ENCODE measurements at regions not wholly inside any gene's neighbourhood (a gene's known extent, or its start where the extent isn't known, plus 50 kb on each side); places are given as distances from the start of the nearest gene placed in this dataset.

GRCh38 chr14:49401373-49401772 lies 184.8 kb downstream of the RPS29 start:
- Histone ChIP-seq H3K4me1 (ENCODE audit: control insufficient read depth in 1 of 2, insufficient read depth in 2 of 2, low read length in 2 of 2) (no peaks in the 10 kb centered on the region), H2AFZ (ENCODE audit: insufficient read depth, low read depth, low read length, poor library complexity, severe bottlenecking) (no peak overlapping the region), H3K9ac (ENCODE audit: insufficient read depth, low read length, poor library complexity, severe bottlenecking) (no peak overlapping the region), H3K79me2 (ENCODE audit: insufficient read depth, low read length) (no peaks in the 10 kb centered on the region), H3K36me3 (replicated peaks in 1 of 2; ENCODE audit: control insufficient read depth in 1 of 2, insufficient read depth in 2 of 2, low read length in 2 of 2) (no peaks in the 10 kb centered on the region), H3K9me3 (replicated peaks in 1 of 2; ENCODE audit: control insufficient read depth in 1 of 2, insufficient read depth in 1 of 2, low read length in 2 of 2) (no peaks in the 10 kb centered on the region), H3K27ac (ENCODE audit: low read depth in 1 of 2, low read length in 2 of 2) (no peak overlapping the region), H3K27me3 (ENCODE audit: control insufficient read depth in 2 of 2, insufficient read depth in 2 of 2, low read length in 2 of 2) (no peaks in the 10 kb centered on the region), H3K4me3 (replicated peaks in 1 of 3; ENCODE audit: low read depth in 2 of 3, low read length in 3 of 3) (no peak overlapping the region), H3K4me2 (replicated peaks; ENCODE audit: extremely low read depth, low read length, poor library complexity, severe bottlenecking) (no peak overlapping the region), H4K20me1 (ENCODE audit: insufficient read depth, low read length) (no peaks in the 10 kb centered on the region)
- intact Hi-C loops (cut with micrococcal nuclease): no loop called here
- Mint-ChIP-seq H3K4me3 (no peak overlapping the region), H3K27me3 (ENCODE audit: low read depth in 3 of 3) (peaks cover 1 to 4% (median 2%) of the 10 kb centered on the region in 3 donors), H3K4me1 (no peaks in the 10 kb centered on the region), H3K27ac (no peak overlapping the region), H3K9me3 (peaks cover 0 to 2% (median 0%) of the 10 kb centered on the region in 7 donors), H3K36me3 (no peaks in the 10 kb centered on the region)
- no CpG with 5 or more reads among the region's 2 CpGs for WGBS (ENCODE audit: insufficient coverage)
- no peak for DNase-seq
- no peak for TF ChIP-seq CTCF (IDR thresholded peaks at IDR 0.05)

GRCh38 chr14:49396801-49397200 lies 189.4 kb downstream of the RPS29 start:
- Histone ChIP-seq H3K79me2 (ENCODE audit: insufficient read depth, low read length) (no peaks in the 10 kb centered on the region), H3K27ac (ENCODE audit: low read depth in 1 of 2, low read length in 2 of 2) (no peak overlapping the region), H3K4me3 (replicated peaks in 1 of 3; ENCODE audit: low read depth in 2 of 3, low read length in 3 of 3) (no peak overlapping the region), H3K9me3 (replicated peaks in 1 of 2; ENCODE audit: control insufficient read depth in 1 of 2, insufficient read depth in 1 of 2, low read length in 2 of 2) (no peaks in the 10 kb centered on the region), H3K27me3 (ENCODE audit: control insufficient read depth in 2 of 2, insufficient read depth in 2 of 2, low read length in 2 of 2) (no peaks in the 10 kb centered on the region), H3K4me1 (ENCODE audit: control insufficient read depth in 1 of 2, insufficient read depth in 2 of 2, low read length in 2 of 2) (no peaks in the 10 kb centered on the region), H3K36me3 (replicated peaks in 1 of 2; ENCODE audit: control insufficient read depth in 1 of 2, insufficient read depth in 2 of 2, low read length in 2 of 2) (no peaks in the 10 kb centered on the region), H3K9ac (ENCODE audit: insufficient read depth, low read length, poor library complexity, severe bottlenecking) (no peak overlapping the region), H3K4me2 (replicated peaks; ENCODE audit: extremely low read depth, low read length, poor library complexity, severe bottlenecking) (no peak overlapping the region), H2AFZ (ENCODE audit: insufficient read depth, low read depth, low read length, poor library complexity, severe bottlenecking) (no peak overlapping the region), H4K20me1 (ENCODE audit: insufficient read depth, low read length) (no peaks in the 10 kb centered on the region)
- Mint-ChIP-seq H3K4me1 (no peaks in the 10 kb centered on the region), H3K27ac (no peak overlapping the region), H3K4me3 (no peak overlapping the region), H3K27me3 (ENCODE audit: low read depth in 3 of 3) (peaks cover 1 to 4% (median 2%) of the 10 kb centered on the region in 3 donors), H3K36me3 (no peaks in the 10 kb centered on the region), H3K9me3 (peaks cover 0 to 5% (median 2%) of the 10 kb centered on the region in 7 donors)
- no peak for TF ChIP-seq CTCF (IDR thresholded peaks at IDR 0.05)
- intact Hi-C loops (cut with micrococcal nuclease): no loop called here
- DNase-seq: no peak
